HepG2 (cell line): ENCODE measurements at regions not wholly inside any gene's neighbourhood (a gene's known extent, or its start where the extent isn't known, plus 50 kb on each side); places are given as distances from the start of the nearest gene placed in this dataset.

Experiments used
- CTCF ChIP-seq: sonication (generic); formaldehyde crosslinking; IDR thresholded peaks from 2 replicates; pipeline ENCODE4 v1.5.0; 2020; ENCODE audit warnings: mild to moderate bottlenecking, missing genetic modification reagents, moderate library complexity
- TFDP2 ChIP-seq: sonication (generic); formaldehyde crosslinking; IDR thresholded peaks from 2 replicates; pipeline ENCODE4 v1.4.0; 2020; ENCODE audit warnings: missing genetic modification reagents
- ZNF468 ChIP-seq: sonication (generic); formaldehyde crosslinking; IDR thresholded peaks from 2 replicates; pipeline ENCODE4 v1.8.0; 2022; ENCODE audit warnings: mild to moderate bottlenecking, moderate library complexity, missing genetic modification reagents
- ZNF615 ChIP-seq: sonication (generic); formaldehyde crosslinking; IDR thresholded peaks from 2 replicates; pipeline ENCODE4 v1.5.0; 2020; ENCODE audit warnings: mild to moderate bottlenecking, missing genetic modification reagents, borderline replicate concordance
- ZNF770 ChIP-seq: sonication (generic); formaldehyde crosslinking; IDR thresholded peaks from 2 replicates; pipeline ENCODE4 v1.5.0; 2020; ENCODE audit warnings: mild to moderate bottlenecking, missing genetic modification reagents
- TF ChIP-seq, protein P1 (sequence below): sonication (generic); formaldehyde crosslinking; IDR thresholded peaks from 2 replicates; pipeline ENCODE4 v1.4.0; 2020; ENCODE audit warnings: missing genetic modification reagents

DNA sequence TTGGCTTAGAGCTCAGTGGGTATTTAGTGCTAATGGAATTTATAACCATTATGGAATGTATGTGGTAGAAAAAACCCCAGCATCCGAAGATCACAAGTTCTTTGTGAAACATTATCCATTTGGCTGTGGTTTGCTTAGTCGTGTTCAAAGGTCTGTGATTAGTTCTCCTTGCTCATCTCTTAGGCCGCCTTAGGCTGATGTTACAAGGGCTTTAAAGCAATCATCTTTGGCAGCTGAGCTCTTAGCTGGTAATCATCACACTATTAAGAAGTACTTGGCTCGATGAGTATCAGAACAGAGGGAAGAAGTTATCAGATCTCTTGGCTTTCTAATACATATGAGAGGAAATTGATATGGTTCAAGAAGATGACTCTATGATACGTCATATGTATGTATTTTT lies 124.1 kb upstream of the E2F7 start (continued):
- no peak for TF ChIP-seq ZNF770 (CRISPR knock-in tag)
- TF ChIP-seq, protein P1, sequence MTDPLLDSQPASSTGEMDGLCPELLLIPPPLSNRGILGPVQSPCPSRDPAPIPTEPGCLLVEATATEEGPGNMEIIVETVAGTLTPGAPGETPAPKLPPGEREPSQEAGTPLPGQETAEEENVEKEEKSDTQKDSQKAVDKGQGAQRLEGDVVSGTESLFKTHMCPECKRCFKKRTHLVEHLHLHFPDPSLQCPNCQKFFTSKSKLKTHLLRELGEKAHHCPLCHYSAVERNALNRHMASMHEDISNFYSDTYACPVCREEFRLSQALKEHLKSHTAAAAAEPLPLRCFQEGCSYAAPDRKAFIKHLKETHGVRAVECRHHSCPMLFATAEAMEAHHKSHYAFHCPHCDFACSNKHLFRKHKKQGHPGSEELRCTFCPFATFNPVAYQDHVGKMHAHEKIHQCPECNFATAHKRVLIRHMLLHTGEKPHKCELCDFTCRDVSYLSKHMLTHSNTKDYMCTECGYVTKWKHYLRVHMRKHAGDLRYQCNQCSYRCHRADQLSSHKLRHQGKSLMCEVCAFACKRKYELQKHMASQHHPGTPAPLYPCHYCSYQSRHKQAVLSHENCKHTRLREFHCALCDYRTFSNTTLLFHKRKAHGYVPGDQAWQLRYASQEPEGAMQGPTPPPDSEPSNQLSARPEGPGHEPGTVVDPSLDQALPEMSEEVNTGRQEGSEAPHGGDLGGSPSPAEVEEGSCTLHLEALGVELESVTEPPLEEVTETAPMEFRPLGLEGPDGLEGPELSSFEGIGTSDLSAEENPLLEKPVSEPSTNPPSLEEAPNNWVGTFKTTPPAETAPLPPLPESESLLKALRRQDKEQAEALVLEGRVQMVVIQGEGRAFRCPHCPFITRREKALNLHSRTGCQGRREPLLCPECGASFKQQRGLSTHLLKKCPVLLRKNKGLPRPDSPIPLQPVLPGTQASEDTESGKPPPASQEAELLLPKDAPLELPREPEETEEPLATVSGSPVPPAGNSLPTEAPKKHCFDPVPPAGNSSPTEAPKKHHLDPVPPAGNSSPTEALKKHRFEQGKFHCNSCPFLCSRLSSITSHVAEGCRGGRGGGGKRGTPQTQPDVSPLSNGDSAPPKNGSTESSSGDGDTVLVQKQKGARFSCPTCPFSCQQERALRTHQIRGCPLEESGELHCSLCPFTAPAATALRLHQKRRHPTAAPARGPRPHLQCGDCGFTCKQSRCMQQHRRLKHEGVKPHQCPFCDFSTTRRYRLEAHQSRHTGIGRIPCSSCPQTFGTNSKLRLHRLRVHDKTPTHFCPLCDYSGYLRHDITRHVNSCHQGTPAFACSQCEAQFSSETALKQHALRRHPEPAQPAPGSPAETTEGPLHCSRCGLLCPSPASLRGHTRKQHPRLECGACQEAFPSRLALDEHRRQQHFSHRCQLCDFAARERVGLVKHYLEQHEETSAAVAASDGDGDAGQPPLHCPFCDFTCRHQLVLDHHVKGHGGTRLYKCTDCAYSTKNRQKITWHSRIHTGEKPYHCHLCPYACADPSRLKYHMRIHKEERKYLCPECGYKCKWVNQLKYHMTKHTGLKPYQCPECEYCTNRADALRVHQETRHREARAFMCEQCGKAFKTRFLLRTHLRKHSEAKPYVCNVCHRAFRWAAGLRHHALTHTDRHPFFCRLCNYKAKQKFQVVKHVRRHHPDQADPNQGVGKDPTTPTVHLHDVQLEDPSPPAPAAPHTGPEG: no peak
- no peak for TF ChIP-seq CTCF (CRISPR knock-in tag)
- TF ChIP-seq ZNF615: no peak
- TF ChIP-seq TFDP2: no peak
- TF ChIP-seq ZNF468 (CRISPR knock-in tag): no peak
